Activated T-helper 17 cell treated with anti-CD3 and anti-CD28 coated beads, Interleukin-2, amount 50 U/mL, for 72 hours (primary cell): ENCODE measurements at regions not wholly inside any gene's neighbourhood (a gene's known extent, or its start where the extent isn't known, plus 50 kb on each side); places are given as distances from the start of the nearest gene placed in this dataset.
A peak's percentile ranks its signal among the peaks of the same experiment; 100 is the strongest.

ENCODE experiments used
- ATAC-seq: fragments of 150-1000 bp; cut with Tn5 transposase; replicated peaks from 2 replicates; pipeline ENCODE4 v1.10.0; 2021; ENCODE audit warnings: mild to moderate bottlenecking, moderate library complexity
- H3K27ac Mint-ChIP-seq: one replicate; pipeline ENCODE4 v1.8.0; 2022; ENCODE audit warnings: mixed read lengths
- H3K27me3 Mint-ChIP-seq: one replicate; pipeline ENCODE4 v1.8.0; 2022; ENCODE audit warnings: mixed read lengths
- H3K36me3 Mint-ChIP-seq: one replicate; pipeline ENCODE4 v1.8.0; 2022; ENCODE audit warnings: low read depth, mild to moderate bottlenecking, mixed read lengths
- H3K4me1 Mint-ChIP-seq: one replicate; pipeline ENCODE4 v1.8.0; 2022; ENCODE audit warnings: mixed read lengths
- H3K4me3 Mint-ChIP-seq: one replicate; pipeline ENCODE4 v1.8.0; 2022; ENCODE audit warnings: mild to moderate bottlenecking, mixed read lengths
- H3K9me3 Mint-ChIP-seq: one replicate; pipeline ENCODE4 v1.8.0; 2022; ENCODE audit warnings: mixed read lengths

GRCh38 chr1:2911421-2912178, 109.7 kb upstream of the ACTRT2 start:
- ATAC-seq = no peak
- Mint-ChIP-seq H3K27ac (no peak overlapping the region), H3K4me3 (no peak overlapping the region), H3K36me3 (no peaks in the 10 kb centered on the region), H3K27me3 (no peaks in the 10 kb centered on the region), H3K9me3 (peaks cover 3% of the 10 kb centered on the region), H3K4me1 (peaks cover 5% of the 10 kb centered on the region)

- Mint-ChIP-seq H3K27ac (no peak overlapping the region), H3K36me3 (no peaks in the 10 kb centered on the region), H3K4me1 (peaks cover 5% of the 10 kb centered on the region), H3K27me3 (no peaks in the 10 kb centered on the region), H3K9me3 (peaks cover 3% of the 10 kb centered on the region), H3K4me3 (no peak overlapping the region)
- no peak for ATAC-seq
Measured at GRCh38 chr1:2912424-2913061, 108.7 kb upstream of the ACTRT2 start.

GRCh38 chr1:2913091-2913490, 108.2 kb upstream of the ACTRT2 start:
- H3K27ac Mint-ChIP-seq = no peak overlapping the region
- no peak overlapping the region for H3K4me3 Mint-ChIP-seq
- no peaks in the 10 kb centered on the region for H3K36me3 Mint-ChIP-seq
- peaks cover 3% of the 10 kb centered on the region for H3K9me3 Mint-ChIP-seq
- peaks cover 5% of the 10 kb centered on the region for H3K4me1 Mint-ChIP-seq
- ATAC-seq = no peak
- no peaks in the 10 kb centered on the region for H3K27me3 Mint-ChIP-seq

- Mint-ChIP-seq H3K27ac (no peak overlapping the region), H3K36me3 (no peaks in the 10 kb centered on the region), H3K27me3 (no peaks in the 10 kb centered on the region), H3K4me3 (no peak overlapping the region), H3K4me1 (peaks cover 5% of the 10 kb centered on the region), H3K9me3 (peaks cover 3% of the 10 kb centered on the region)
- no peak for ATAC-seq
Measured at GRCh38 chr1:2914702-2915101, 106.6 kb upstream of the ACTRT2 start.

GRCh38 chr1:2916153-2916552, 105.1 kb upstream of the ACTRT2 start:
- no peak overlapping the region for H3K4me3 Mint-ChIP-seq
- H3K4me1 Mint-ChIP-seq = peaks cover 5% of the 10 kb centered on the region
- H3K9me3 Mint-ChIP-seq = peaks cover 3% of the 10 kb centered on the region
- H3K36me3 Mint-ChIP-seq = no peaks in the 10 kb centered on the region
- no peaks in the 10 kb centered on the region for H3K27me3 Mint-ChIP-seq
- no peak overlapping the region for H3K27ac Mint-ChIP-seq
- no peak for ATAC-seq

GRCh38 chr1:2916706-2917105, 104.6 kb upstream of the ACTRT2 start:
- Mint-ChIP-seq H3K4me1 (peaks cover 5% of the 10 kb centered on the region), H3K9me3 (peaks cover 3% of the 10 kb centered on the region), H3K27ac (no peak overlapping the region), H3K36me3 (no peaks in the 10 kb centered on the region), H3K4me3 (no peak overlapping the region), H3K27me3 (no peaks in the 10 kb centered on the region)
- no peak for ATAC-seq

- no peak overlapping the region for H3K4me3 Mint-ChIP-seq
- no peak for ATAC-seq
- H3K4me1 Mint-ChIP-seq = peaks cover 5% of the 10 kb centered on the region
- no peaks in the 10 kb centered on the region for H3K27me3 Mint-ChIP-seq
- H3K9me3 Mint-ChIP-seq = peaks cover 3% of the 10 kb centered on the region
- no peaks in the 10 kb centered on the region for H3K36me3 Mint-ChIP-seq
- H3K27ac Mint-ChIP-seq = no peak overlapping the region
Measured at GRCh38 chr1:2917284-2917683, 104.0 kb upstream of the ACTRT2 start.

- H3K9me3 Mint-ChIP-seq = peaks cover 3% of the 10 kb centered on the region
- peaks cover 5% of the 10 kb centered on the region for H3K4me1 Mint-ChIP-seq
- no peak for ATAC-seq
- no peak overlapping the region for H3K27ac Mint-ChIP-seq
- no peaks in the 10 kb centered on the region for H3K36me3 Mint-ChIP-seq
- peaks cover 3% of the 10 kb centered on the region for H3K27me3 Mint-ChIP-seq
- no peak overlapping the region for H3K4me3 Mint-ChIP-seq
Measured at GRCh38 chr1:2918441-2918840, 102.8 kb upstream of the ACTRT2 start.

GRCh38 chr1:2919841-2920240, 101.4 kb upstream of the ACTRT2 start:
- H3K36me3 Mint-ChIP-seq = no peaks in the 10 kb centered on the region
- H3K9me3 Mint-ChIP-seq = peaks cover 3% of the 10 kb centered on the region
- H3K27me3 Mint-ChIP-seq = peaks cover 6% of the 10 kb centered on the region
- ATAC-seq = no peak
- H3K4me3 Mint-ChIP-seq = no peak overlapping the region
- peaks cover 5% of the 10 kb centered on the region for H3K4me1 Mint-ChIP-seq
- no peak overlapping the region for H3K27ac Mint-ChIP-seq

GRCh38 chr1:2920421-2921015, 100.7 kb upstream of the ACTRT2 start:
- no peak overlapping the region for H3K4me3 Mint-ChIP-seq
- H3K27me3 Mint-ChIP-seq = peaks cover 7% of the 10 kb centered on the region
- no peaks in the 10 kb centered on the region for H3K36me3 Mint-ChIP-seq
- H3K9me3 Mint-ChIP-seq = peaks cover 3% of the 10 kb centered on the region
- H3K4me1 Mint-ChIP-seq = peaks cover 4% of the 10 kb centered on the region
- H3K27ac Mint-ChIP-seq = no peak overlapping the region
- ATAC-seq = no peak

GRCh38 chr1:2921970-2922686, 99.1 kb upstream of the ACTRT2 start:
- Mint-ChIP-seq H3K27me3 (peaks cover 7% of the 10 kb centered on the region), H3K36me3 (no peaks in the 10 kb centered on the region), H3K9me3 (no peaks in the 10 kb centered on the region), H3K4me1 (no peaks in the 10 kb centered on the region), H3K27ac (no peak overlapping the region), H3K4me3 (no peak overlapping the region)
- peak; percentile 56 for ATAC-seq

GRCh38 chr1:2923351-2923750, 97.9 kb upstream of the ACTRT2 start:
- H3K9me3 Mint-ChIP-seq = no peaks in the 10 kb centered on the region
- peaks cover 7% of the 10 kb centered on the region for H3K27me3 Mint-ChIP-seq
- H3K4me3 Mint-ChIP-seq = no peak overlapping the region
- no peak for ATAC-seq
- H3K27ac Mint-ChIP-seq = no peak overlapping the region
- H3K36me3 Mint-ChIP-seq = no peaks in the 10 kb centered on the region
- H3K4me1 Mint-ChIP-seq = no peaks in the 10 kb centered on the region

- H3K27ac Mint-ChIP-seq = no peak overlapping the region
- no peak overlapping the region for H3K4me3 Mint-ChIP-seq
- peaks cover 7% of the 10 kb centered on the region for H3K27me3 Mint-ChIP-seq
- H3K9me3 Mint-ChIP-seq = no peaks in the 10 kb centered on the region
- ATAC-seq = no peak
- H3K36me3 Mint-ChIP-seq = no peaks in the 10 kb centered on the region
- H3K4me1 Mint-ChIP-seq = no peaks in the 10 kb centered on the region
Measured at GRCh38 chr1:2925291-2925690, 96.0 kb upstream of the ACTRT2 start.

GRCh38 chr1:2925918-2926317, 95.3 kb upstream of the ACTRT2 start:
- no peaks in the 10 kb centered on the region for H3K36me3 Mint-ChIP-seq
- no peak overlapping the region for H3K27ac Mint-ChIP-seq
- H3K27me3 Mint-ChIP-seq = peaks cover 7% of the 10 kb centered on the region
- H3K4me1 Mint-ChIP-seq = no peaks in the 10 kb centered on the region
- no peaks in the 10 kb centered on the region for H3K9me3 Mint-ChIP-seq
- H3K4me3 Mint-ChIP-seq = no peak overlapping the region
- no peak for ATAC-seq
